ENCODE measurements at regions not wholly inside any gene's neighbourhood (a gene's known extent, or its start where the extent isn't known, plus 50 kb on each side); places are given as distances from the start of the nearest gene placed in this dataset.

DNA sequence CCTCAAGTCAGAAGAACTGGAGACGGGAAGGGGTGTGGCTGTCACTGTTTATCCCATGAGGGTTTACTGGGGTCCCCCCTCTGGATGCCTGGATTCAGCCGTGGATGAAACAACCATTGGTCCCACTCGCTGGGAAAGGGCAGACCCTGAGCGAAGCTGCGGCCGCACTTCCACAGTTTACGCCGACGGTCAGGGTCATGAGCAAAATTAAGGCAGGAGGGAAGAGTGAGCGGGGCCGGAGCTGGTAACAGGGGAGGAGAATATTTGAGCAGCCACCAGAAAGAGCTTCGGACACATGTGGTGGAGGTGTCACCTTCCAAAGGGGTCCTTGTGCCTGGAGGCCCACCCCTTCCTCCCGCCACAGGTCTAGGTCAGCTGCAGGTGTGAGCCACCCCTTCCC lies 344.9 kb downstream of the BRD1 start:
- Histone ChIP-seq H3K36me3 (ENCODE audit: insufficient read depth, low read depth, low read length) (no peaks in the 10 kb centered on the region), H3K4me3 (ENCODE audit: low read length) (no peak overlapping the region), H3K4me1 (ENCODE audit: insufficient read depth, low read length) (peaks cover 27% of the 10 kb centered on the region), H3K27me3 (ENCODE audit: insufficient read depth, low read length) (peaks cover 13% of the 10 kb centered on the region; the same call in 1 of the 2 replicates), H3K9ac (ENCODE audit: low read depth, low read length) (no peak overlapping the region), H3K9me3 (ENCODE audit: insufficient read depth, low read depth, low read length) (no peaks in the 10 kb centered on the region), H3K27ac (ENCODE audit: low read length) (no peak overlapping the region)

DNA sequence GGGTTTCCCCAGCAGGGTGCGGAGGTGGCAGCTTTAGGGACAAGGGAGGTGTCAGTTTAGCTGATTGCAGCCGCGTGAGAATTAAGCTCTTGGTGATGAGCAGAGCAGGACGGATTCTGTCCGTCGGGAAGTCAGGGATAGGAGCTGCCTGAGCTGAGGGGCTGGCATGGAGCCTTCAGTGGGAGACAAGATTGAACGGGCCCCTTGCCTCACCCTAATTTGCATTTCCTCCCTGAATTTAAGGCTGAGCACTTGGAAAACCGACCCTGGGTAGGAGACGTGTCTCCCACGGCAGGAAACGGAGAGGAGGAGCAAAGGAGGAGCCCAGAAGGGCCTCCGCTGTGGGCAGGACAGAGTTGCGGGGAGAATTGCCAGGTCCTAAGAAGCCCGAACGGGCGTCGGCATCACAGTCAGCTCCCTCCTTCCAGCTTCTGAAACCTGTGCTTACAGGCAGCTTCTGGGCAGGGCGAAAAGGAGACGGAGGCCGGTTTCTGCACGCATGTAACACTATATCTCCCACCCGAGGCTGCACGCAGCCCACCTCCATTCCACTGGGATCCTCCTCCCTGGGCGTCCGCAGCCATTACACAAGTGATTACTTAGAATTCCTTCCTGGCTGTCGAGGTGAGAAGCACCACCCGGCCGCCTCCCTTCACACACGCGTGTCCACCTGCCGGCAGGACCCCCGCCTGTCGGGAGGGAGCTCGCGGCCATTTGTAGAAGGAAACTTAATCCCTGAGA lies 345.8 kb downstream of the BRD1 start:
- peaks cover 20% of the 10 kb centered on the region for H3K4me1 ChIP-seq (ENCODE audit: insufficient read depth, low read length)
- no peak overlapping the region for H3K27ac ChIP-seq (ENCODE audit: low read length)
- no peaks in the 10 kb centered on the region for H3K9me3 ChIP-seq (ENCODE audit: insufficient read depth, low read depth, low read length)
- H3K36me3 ChIP-seq (ENCODE audit: insufficient read depth, low read depth, low read length), result no peaks in the 10 kb centered on the region
- H3K4me3 ChIP-seq (ENCODE audit: low read length), result peak overlapping the region; percentile 12; the same call in 1 of the 2 replicates
- H3K9ac ChIP-seq (ENCODE audit: low read depth, low read length), result no peak overlapping the region; the same call in 1 of the 2 replicates
- H3K27me3 ChIP-seq (ENCODE audit: insufficient read depth, low read length), result peaks cover 13% of the 10 kb centered on the region; the same call in 1 of the 2 replicates

DNA sequence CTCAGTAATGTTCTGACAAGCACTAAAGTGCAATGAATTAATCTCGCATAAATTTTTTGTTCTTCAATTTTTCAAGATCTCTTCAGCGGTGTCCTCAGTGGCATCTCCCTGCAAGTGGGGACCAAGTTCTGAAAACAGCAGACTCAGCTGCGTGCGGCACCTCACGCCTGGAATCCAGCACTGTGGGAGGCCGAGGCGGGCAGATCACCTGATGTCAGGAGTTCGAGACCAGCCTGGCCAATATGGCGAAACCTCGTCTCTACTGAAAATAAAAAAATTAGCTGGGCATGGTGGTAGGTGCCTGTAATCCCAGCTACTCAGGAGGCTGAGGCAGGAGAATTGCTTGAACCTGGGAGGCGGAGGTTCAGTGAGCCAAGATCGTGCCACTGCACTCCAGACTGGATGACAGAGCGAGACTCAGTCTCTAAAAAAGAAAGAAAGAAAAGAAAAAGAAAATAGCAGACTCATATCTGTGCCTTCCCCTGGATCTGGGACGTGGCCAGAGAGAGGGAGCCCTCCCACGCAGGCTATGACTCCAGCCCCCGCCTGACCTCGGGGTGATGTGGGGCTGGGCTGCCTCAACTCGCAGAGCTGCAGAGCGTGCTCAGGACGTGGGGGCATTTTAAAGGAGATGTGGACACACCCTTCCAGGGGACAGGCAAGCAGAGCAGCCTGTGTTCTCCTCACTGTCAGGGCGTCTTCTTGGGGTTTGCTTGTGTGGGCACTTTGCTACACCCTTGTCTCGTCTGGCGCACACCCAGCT lies 346.6 kb downstream of the BRD1 start:
- Histone ChIP-seq H3K4me3 (ENCODE audit: low read length) (peak overlapping the region; percentile 12), H3K36me3 (ENCODE audit: insufficient read depth, low read depth, low read length) (no peaks in the 10 kb centered on the region), H3K27me3 (ENCODE audit: insufficient read depth, low read length) (peaks cover 13% of the 10 kb centered on the region; the same call in 1 of the 2 replicates), H3K9ac (ENCODE audit: low read depth, low read length) (no peak overlapping the region; the same call in 1 of the 2 replicates), H3K4me1 (ENCODE audit: insufficient read depth, low read length) (peaks cover 20% of the 10 kb centered on the region), H3K9me3 (ENCODE audit: insufficient read depth, low read depth, low read length) (no peaks in the 10 kb centered on the region), H3K27ac (ENCODE audit: low read length) (no peak overlapping the region)

DNA sequence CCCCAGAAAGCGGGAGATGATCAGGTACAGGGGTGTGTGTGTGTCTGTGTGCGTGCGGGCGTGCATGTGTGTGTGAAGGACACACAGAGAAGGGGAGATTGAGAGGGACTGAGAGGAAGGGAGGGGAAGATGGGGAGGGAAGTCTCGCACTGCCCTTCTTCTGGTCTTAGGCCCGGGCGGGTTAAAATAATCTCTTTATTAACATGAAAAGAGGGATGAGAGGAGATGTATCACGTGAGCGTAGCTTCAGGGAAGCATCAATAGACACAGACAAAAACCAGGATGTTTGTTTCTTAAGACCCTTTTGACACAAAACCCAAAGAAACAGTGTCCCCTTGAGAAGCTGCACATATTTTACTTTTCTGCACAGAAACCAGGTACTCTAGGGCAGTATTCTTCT lies 347.3 kb downstream of the BRD1 start:
- Histone ChIP-seq H3K9ac (ENCODE audit: low read depth, low read length) (no peak overlapping the region), H3K27ac (ENCODE audit: low read length) (no peak overlapping the region)

DNA sequence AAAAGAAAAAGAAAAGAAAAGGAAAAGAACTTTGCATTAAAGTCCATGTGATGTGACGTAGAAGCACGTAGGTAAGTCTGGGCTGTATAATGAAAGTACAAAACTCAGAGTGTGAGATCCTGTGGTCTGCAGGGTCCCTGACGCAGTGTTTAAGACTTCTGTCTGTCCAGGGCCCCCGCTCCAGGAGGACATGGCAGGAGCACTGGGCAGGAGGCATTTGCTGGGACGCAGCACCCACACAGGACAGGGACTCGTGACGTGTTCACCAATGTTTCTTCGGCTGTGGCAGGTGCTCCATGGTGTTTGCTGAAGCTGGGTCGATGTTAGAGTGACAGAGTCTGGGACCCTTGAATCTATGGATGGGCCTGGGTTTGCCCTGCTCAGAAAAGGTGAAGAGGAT lies 348.1 kb downstream of the BRD1 start:
- no peaks in the 10 kb centered on the region for H3K9me3 ChIP-seq (ENCODE audit: insufficient read depth, low read depth, low read length)
- H3K9ac ChIP-seq (ENCODE audit: low read depth, low read length), result no peak overlapping the region
- H3K27ac ChIP-seq (ENCODE audit: low read length), result no peak overlapping the region
- H3K4me1 ChIP-seq (ENCODE audit: insufficient read depth, low read length), result peaks cover 20% of the 10 kb centered on the region
- H3K27me3 ChIP-seq (ENCODE audit: insufficient read depth, low read length), result peaks cover 13% of the 10 kb centered on the region; the same call in 1 of the 2 replicates
- no peak overlapping the region for H3K4me3 ChIP-seq (ENCODE audit: low read length)
- H3K36me3 ChIP-seq (ENCODE audit: insufficient read depth, low read depth, low read length), result no peaks in the 10 kb centered on the region

More for the DNA sequence above, 347.3 kb downstream of the BRD1 start:
- no peaks in the 10 kb centered on the region for H3K36me3 ChIP-seq (ENCODE audit: insufficient read depth, low read depth, low read length)
- no peaks in the 10 kb centered on the region for H3K9me3 ChIP-seq (ENCODE audit: insufficient read depth, low read depth, low read length)
- H3K4me3 ChIP-seq (ENCODE audit: low read length), result peak overlapping the region; percentile 8; the same call in 1 of the 2 replicates
- peaks cover 13% of the 10 kb centered on the region; the same call in 1 of the 2 replicates for H3K27me3 ChIP-seq (ENCODE audit: insufficient read depth, low read length)
- H3K4me1 ChIP-seq (ENCODE audit: insufficient read depth, low read length), result peaks cover 20% of the 10 kb centered on the region

DNA sequence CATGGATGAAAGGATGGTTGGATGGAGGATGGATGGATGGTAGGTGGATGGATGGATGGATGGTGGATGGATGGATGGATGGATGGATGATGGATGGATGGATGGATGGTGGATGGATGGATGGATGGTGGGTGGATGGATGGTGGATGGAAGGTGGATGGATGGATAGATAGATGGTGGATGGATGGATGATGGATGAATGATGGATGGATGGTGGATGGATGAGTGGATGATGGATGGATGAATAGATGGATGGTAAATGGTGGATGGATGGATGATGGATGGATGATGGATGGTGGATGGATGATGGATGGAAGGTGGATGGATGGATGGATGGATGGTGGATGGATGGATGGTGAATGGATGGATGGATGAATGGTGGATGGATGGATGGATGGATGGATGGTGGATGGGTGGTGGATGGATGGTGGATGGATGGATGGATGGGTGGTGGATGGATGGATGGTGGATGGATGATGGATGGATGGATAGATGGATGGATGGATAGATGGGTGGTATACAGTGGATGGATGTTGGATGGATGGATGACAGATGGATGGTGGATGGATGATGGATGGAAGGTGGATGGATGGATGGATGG lies 350.8 kb downstream of the BRD1 start:
- H3K36me3 ChIP-seq (ENCODE audit: insufficient read depth, low read depth, low read length), result no peaks in the 10 kb centered on the region
- no peak overlapping the region for H3K27ac ChIP-seq (ENCODE audit: low read length)
- H3K9me3 ChIP-seq (ENCODE audit: insufficient read depth, low read depth, low read length), result no peaks in the 10 kb centered on the region
- peaks cover 6% of the 10 kb centered on the region; the same call in 1 of the 2 replicates for H3K27me3 ChIP-seq (ENCODE audit: insufficient read depth, low read length)
- peaks cover 15% of the 10 kb centered on the region for H3K4me1 ChIP-seq (ENCODE audit: insufficient read depth, low read length)
- no peak overlapping the region for H3K4me3 ChIP-seq (ENCODE audit: low read length)
- no peak overlapping the region for H3K9ac ChIP-seq (ENCODE audit: low read depth, low read length)

DNA sequence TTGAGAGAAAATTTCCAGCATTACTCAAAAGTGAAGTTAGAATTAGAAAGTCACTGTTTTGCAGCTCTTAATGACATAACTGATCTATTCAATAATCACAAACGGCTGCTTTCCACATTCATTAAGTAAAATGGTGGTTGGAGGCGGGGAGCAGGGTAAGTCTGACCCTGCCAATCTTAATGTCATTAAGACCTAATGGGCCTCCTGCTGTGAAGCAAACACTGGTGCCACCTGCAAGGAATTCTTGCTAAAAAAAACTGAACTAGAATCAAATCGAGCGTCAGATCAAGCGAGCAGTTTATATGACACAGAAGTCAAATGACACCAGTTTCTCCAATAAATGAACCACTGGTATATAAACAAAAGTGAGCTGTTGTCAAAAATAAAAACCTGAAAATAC lies 351.5 kb downstream of the BRD1 start:
- H3K4me1 ChIP-seq (ENCODE audit: insufficient read depth, low read length), result peaks cover 10% of the 10 kb centered on the region; the same call in 1 of the 2 replicates
- no peaks in the 10 kb centered on the region for H3K27me3 ChIP-seq (ENCODE audit: insufficient read depth, low read length)

DNA sequence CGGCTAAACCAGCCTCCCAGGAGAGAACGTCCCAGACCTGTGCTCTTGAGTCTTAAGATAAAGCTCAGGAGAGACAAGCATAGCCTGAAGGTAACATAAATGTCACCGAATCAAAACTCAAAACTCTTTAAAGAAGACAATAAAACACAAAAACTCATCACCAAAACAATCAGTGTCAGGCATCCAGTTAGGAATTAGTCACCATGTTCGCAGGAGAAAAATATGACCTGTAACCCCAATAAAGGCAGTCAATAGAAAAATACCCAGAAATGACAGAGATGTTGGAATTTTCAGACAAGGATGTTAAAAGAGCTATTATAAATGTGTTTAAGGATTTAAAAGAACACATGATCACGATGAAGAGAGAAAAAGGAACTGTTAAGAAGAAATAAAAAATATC lies 352.4 kb downstream of the BRD1 start:
- peaks cover 5% of the 10 kb centered on the region; the same call in 1 of the 2 replicates for H3K4me1 ChIP-seq (ENCODE audit: insufficient read depth, low read length)
- no peak overlapping the region for H3K4me3 ChIP-seq (ENCODE audit: low read length)
- H3K27me3 ChIP-seq (ENCODE audit: insufficient read depth, low read length), result no peaks in the 10 kb centered on the region
- no peaks in the 10 kb centered on the region for H3K9me3 ChIP-seq (ENCODE audit: insufficient read depth, low read depth, low read length)
- no peak overlapping the region for H3K27ac ChIP-seq (ENCODE audit: low read length)
- H3K36me3 ChIP-seq (ENCODE audit: insufficient read depth, low read depth, low read length), result no peaks in the 10 kb centered on the region
- H3K9ac ChIP-seq (ENCODE audit: low read depth, low read length), result no peak overlapping the region

More for the DNA sequence above, 351.5 kb downstream of the BRD1 start:
- H3K9ac ChIP-seq (ENCODE audit: low read depth, low read length), result no peak overlapping the region
- H3K36me3 ChIP-seq (ENCODE audit: insufficient read depth, low read depth, low read length), result no peaks in the 10 kb centered on the region
- H3K27ac ChIP-seq (ENCODE audit: low read length), result no peak overlapping the region
- no peaks in the 10 kb centered on the region for H3K9me3 ChIP-seq (ENCODE audit: insufficient read depth, low read depth, low read length)
- no peak overlapping the region for H3K4me3 ChIP-seq (ENCODE audit: low read length)

DNA sequence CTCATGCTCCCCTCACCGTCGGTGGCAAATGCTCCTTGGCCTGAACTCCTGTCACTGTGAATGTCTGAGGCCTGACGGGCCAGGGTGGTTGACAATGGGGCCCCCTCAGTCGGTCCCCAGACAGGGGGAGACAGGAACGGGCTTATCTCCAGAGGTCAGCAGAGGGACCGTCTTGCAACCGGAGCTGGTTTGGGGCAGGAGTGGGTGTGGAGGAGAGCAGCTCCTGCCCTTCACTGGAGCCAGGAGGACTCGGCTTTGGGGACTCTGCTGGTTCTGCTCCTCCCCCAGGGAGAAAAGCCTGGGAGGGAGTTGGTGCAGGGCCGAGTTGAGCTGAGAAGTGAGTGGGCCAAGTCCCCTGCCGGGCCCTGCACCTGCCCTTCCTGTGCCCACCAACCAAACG lies 354.4 kb downstream of the BRD1 start:
- Histone ChIP-seq H3K36me3 (ENCODE audit: insufficient read depth, low read depth, low read length) (no peaks in the 10 kb centered on the region), H3K4me3 (ENCODE audit: low read length) (no peak overlapping the region), H3K4me1 (ENCODE audit: insufficient read depth, low read length) (no peaks in the 10 kb centered on the region), H3K27me3 (ENCODE audit: insufficient read depth, low read length) (no peaks in the 10 kb centered on the region), H3K9me3 (ENCODE audit: insufficient read depth, low read depth, low read length) (no peaks in the 10 kb centered on the region), H3K27ac (ENCODE audit: low read length) (no peak overlapping the region), H3K9ac (ENCODE audit: low read depth, low read length) (no peak overlapping the region)

DNA sequence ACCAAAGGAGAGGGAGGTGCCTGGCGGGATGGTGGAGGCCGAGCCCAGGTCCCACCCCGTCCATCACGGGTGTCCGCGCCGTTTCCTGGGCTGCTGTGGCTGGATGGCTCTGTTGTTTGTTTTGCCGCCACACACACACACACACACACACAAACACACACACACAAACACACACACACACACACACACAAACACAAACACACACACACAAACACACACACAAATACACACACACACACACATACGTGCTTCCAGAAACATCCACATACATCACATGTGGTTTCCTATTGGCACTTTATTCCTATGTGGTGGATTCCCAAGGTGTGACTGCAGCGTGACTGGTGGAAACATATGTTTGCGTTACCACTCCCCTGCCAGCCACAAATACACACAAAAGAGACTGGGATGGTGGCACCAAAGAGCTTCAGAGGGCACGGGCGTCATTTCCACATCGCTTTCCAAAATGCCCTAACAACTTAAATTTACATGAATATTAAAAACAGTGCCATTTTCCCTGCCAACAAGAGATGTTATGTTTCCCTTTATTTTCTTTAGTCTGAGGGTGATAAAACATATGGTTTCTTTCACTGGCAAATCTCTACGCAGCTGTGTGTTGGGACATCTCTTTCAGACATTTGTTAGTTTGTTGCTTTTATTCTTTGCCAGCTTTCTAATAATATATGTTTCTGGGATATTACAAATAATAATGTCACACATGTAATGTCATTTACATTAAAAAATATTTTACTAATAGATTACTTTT lies 356.8 kb downstream of the BRD1 start:
- no peaks in the 10 kb centered on the region for H3K36me3 ChIP-seq (ENCODE audit: insufficient read depth, low read depth, low read length)
- H3K4me3 ChIP-seq (ENCODE audit: low read length), result no peak overlapping the region
- no peaks in the 10 kb centered on the region for H3K4me1 ChIP-seq (ENCODE audit: insufficient read depth, low read length)
- H3K27me3 ChIP-seq (ENCODE audit: insufficient read depth, low read length), result no peaks in the 10 kb centered on the region
- no peak overlapping the region for H3K9ac ChIP-seq (ENCODE audit: low read depth, low read length)
- H3K9me3 ChIP-seq (ENCODE audit: insufficient read depth, low read depth, low read length), result no peaks in the 10 kb centered on the region
- no peak overlapping the region for H3K27ac ChIP-seq (ENCODE audit: low read length)

All from iPS-20b (cell line).